Ishikawa (cell line): ENCODE measurements at regions not wholly inside any gene's neighbourhood (a gene's known extent, or its start where the extent isn't known, plus 50 kb on each side); places are given as distances from the start of the nearest gene placed in this dataset.

Experiments
- EP300 ChIP-seq: IDR thresholded peaks from 2 replicates; pipeline ENCODE4 v1.6.1; 2012; ENCODE audit warnings: borderline replicate concordance
- NFIC ChIP-seq: IDR thresholded peaks from 2 replicates; pipeline ENCODE4 v1.6.1; 2012
- RAD21 ChIP-seq: IDR thresholded peaks from 2 replicates; pipeline ENCODE4 v1.6.1; 2012; ENCODE audit warnings: low read depth
- TCF12 ChIP-seq: IDR thresholded peaks from 2 replicates; pipeline ENCODE4 v1.6.1; 2012; ENCODE audit warnings: low read depth
- TF ChIP-seq, protein P1 (sequence below): IDR thresholded peaks from 2 replicates; pipeline ENCODE4 v1.6.1; 2012

DNA sequence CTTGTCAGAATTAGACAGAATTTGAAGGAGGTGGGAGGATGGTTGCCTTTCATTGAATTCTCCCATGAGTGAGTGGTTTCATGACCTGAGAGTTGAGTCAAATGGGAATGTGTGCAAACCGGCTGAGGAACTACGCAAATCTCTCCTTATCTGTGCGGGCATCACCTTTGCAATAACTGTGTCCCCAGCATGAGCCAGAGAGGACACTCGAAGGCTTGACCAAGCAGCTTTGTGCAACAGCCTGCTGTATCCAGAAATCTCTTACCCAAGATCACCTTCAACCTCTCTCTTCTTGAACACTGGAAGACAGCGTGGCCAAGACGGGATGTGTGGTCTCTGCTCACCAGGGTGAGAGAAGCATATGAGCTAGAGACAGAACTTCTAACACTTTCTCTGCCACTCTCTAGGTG, 93.8 kb upstream of the IKZF1 start:
- TF ChIP-seq TCF12 (no peak), EP300 (no peak), RAD21 (no peak), NFIC (no peak)
- TF ChIP-seq, protein P1, sequence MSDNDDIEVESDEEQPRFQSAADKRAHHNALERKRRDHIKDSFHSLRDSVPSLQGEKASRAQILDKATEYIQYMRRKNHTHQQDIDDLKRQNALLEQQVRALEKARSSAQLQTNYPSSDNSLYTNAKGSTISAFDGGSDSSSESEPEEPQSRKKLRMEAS = no peak
